HG03571 (cell line): ENCODE measurements at regions not wholly inside any gene's neighbourhood (a gene's known extent, or its start where the extent isn't known, plus 50 kb on each side); places are given as distances from the start of the nearest gene placed in this dataset.

Source experiments
- ATAC-seq: cut with Tn5 transposase; IDR thresholded peaks from one replicate; pipeline ENCODE4 v1.9.1; 2021; ENCODE audit not compliant: unreplicated experiment

DNA sequence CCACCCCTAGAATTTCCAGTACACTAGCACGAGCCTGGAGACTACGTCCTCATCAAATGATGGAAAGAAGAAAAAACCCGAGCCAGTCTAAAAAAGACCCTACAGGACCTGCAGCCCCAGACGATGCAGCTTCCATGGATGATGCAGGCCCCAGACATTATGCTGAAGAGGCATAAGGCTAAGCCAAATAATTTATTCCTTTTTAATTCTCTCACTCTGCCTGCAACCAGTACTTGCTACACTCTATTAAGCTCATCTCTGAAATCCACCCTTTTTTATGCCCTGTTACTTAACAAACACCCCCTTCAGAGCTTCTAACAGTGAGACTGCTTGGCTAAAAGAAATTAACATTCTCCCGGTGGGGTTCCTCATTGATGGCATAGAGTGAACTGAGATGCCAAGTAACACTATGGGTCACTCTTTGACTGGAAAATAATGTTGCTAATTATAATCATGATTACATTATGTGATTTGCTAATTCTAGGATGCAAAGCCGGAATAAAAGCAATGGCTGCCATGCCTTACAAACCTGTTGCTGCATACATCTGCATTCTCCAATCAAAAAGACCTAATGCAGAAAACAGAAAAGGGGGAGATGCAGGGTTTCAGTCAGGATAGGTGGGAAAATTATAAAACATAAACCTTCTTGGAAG, 1462.4 kb downstream of the UQCRFS1 start:
- no peak for ATAC-seq

DNA sequence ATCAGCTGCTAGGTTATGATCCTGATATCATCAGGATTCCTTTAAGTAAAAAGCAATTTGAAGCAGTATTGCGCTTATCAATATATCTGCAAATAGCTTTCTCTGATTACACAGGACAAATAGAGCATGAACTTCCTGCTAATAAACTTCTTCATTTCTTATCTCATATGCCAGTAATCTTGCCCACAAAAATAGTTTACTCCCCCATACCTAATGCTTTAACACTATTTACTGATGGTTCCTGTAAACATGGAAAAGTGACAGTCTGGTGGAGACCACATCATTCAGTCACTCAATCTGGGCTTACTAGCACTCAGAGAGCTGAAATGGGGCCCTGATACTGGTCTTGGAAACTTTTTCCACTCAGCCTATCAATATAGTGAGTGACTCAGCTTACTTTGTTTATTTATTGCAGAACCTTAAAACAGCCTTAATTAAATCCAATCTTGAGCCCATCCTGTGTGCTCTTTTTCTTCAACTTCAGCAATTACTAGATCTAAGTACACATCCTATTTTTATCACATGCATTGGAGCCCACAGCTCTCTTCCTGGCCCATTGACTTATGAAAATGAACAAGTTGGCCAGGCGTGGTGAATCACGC, 1464.3 kb downstream of the UQCRFS1 start:
- no peak for ATAC-seq

DNA sequence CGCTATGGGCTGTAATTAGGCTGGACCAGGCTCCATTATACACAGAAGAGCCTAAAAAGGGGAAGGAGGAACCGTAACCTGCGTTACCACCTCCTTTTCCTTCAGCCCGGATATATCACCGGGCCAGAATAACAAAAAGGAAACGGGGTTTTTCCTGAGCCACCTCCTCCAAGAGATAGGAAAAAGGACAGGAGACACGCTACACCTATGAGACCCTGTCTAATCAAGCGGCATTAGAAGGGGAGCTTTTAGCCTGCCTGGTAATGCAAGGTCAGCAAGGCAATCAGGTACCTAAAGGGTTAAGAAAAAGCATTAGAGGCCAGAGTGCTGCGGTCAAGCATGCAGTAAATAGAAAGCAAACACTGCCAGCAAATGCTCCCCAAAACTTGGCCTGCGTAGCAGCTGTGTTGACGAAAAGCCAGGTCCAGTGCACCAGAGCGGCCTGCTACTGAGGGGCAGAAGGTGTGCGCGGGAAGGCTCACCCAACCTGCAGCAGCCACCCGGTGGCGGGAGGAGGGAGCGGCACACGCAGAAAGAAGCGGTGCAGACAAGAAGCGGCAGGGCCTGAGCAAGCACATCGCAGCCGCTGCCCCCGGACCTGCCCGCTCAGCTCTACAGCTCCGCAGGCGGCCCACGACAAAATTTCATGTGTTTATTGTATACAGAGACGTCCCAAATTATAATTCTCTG, 1466.1 kb downstream of the UQCRFS1 start:
- ATAC-seq: no peak

DNA sequence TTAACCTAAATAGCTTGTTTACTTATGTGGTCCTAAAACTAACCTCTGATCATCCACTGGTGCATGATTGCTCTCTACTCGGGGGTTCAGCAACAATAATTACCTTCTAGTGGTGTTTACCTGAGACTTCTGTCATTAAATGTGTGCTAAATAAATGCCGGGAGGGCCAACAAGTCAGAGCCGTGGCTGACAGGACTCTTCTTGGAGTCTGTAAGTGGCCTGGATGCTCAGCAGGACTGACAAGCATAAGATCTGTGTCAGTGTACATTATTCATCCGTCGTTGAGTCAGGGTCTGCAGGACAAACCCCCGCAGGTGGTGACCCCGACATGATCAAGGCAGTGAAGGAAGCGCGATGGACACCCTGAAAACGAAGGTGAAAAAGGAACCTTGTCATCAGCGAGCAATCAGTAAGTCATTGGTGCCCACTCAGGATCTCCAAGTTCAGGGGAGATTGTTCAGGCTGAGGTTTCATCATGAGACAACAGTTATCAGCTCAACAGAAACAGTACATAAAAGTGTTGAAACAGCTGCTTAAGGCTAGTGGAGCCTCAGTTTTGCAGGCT, 1466.9 kb downstream of the UQCRFS1 start:
- ATAC-seq: no peak

DNA sequence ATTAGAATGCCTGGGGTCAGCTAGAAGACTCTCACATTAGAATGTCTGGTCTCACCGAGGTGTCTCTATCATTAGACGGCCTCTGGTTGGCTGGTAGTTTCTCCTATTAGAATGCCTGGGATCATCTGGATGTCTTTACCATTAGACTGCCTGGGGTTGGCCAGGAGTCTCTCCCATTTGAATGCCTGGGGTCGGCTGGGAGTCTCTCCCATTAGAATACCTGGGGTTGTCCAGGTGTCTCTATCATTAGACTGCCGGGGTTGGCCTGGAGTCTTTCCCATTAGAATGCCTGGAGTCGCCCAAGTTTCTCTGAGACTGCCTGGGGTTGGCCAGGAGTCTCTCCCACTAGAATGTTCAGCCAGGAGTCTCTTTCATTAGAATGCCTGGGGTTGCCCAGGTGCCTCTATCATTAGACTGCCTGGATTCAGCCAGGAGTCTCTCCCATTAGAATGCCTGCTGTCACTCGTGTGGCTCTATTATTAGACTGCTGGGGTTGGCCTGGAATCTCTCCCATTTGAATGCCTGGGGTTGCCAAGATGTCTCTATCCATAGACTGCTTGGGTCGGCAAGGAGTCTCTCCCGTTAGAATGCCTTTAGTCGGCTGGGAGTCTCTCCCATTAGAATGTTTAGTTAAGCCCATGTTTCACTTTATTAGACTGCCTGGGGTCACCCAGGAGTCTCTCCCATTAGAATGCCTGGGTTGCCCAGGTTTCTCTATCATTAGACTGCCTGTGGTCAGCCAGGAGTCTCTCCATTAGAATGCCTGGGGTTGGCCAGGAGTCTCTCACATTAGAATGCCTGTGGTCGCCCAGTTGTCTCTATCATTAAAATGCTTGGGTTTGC, 1467.8 kb downstream of the UQCRFS1 start:
- ATAC-seq: no peak

DNA sequence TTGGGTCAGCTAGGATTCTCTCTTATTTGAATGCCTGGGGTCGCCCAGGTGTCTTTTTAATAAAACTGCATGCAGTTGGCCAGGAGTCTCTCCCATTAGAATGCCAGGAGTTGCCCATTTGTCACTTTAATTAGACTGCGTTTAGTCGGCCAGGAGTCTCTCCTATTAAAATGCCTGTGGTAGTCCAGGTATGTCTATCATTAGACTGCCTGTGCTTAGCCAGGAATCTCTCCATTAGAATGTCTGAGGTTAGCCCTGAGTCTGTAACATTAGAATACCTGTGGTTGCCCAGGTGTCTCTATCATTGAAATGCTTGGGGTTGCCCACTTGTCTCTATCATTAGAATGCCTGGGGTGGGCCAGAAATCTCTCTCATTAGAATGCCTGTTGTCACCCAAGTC, 1470.9 kb downstream of the UQCRFS1 start:
- no peak for ATAC-seq

DNA sequence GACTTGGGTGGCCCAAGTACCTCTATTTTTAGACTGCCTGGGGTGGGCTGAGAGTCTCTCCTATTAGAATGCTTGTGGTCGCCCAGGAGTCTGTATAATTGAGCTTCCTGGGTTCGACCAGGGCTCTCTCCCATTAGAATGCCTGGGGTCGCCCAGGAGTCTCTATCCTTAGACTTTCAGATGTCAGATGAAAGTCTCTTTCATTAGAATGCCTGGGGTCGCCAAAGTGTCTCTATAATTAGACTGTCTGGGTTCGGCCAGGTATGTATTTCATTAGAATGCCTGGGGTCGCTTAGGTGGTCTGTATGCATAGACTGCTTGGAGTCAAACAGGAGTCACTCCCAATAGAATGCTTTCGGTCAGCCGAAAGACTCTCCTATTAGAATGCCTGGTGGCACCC, 1471.7 kb downstream of the UQCRFS1 start:
- no peak for ATAC-seq

DNA sequence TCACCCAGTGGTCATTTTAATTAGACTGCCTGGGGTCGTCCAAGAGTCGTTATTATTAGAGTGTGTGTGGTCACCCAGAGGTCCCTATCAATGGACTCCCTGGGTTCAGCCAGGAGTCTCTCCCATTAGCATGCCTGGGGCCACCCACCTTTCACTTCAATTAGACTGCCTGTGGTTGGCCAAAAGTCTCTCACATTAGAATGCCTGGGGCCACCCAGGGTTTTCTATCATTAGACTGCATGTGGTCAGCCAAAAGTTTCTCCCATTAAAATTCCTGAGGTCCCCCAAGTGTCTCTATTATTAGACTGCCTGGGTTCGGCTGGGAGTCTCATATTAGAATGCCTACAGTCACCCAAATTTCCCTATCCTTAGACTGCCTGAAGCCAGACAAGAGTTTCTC, 1472.6 kb downstream of the UQCRFS1 start:
- ATAC-seq: no peak

DNA sequence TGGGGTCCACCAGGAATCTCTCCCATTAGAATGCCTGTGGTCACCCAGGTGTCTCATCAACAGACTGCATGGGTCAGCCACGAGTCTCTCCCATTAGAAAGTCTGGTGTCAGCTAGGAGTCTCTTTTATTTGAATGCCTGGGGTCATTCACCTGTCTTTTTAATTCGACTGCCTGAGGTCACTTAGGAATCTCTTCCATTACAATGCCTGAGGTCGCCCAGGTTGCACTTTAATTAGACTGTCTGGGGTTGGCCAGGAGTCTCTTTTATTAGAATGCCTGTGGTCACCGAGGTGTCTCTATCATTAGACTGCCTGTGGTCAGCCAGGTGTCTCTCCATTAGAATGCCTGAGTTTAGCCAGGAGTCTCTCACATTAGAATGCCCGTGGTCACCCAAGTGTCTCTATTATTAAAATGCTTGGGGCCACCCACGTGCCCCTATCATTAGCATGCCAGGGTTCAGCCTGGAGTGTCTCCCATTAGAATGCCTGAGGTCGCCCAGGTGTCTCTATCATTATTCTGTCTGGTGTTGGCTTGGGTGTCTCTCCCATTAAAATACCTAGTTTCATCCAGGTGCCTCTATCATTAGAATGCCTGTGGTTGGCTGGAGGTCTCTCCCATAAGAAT, 1474.3 kb downstream of the UQCRFS1 start:
- ATAC-seq: no peak

DNA sequence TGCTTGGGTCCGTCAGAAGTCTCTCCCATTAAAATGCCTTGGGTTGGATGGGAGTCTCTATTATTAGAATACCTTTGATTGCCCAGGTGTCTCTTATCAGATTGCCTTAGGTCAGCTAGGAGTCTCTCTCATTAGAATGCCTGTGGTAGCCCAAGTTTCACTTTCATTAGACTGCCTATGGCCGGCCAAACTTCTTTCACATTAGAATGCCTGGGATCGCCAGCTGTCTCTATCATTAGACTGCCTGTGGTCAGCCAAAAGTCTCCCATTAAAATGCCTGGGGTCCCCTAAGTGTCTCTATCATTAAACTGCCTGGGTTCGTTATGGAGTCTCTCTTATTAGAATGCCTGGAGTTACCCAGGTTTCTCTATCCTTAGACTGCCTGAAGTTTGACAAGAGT, 1476.7 kb downstream of the UQCRFS1 start:
- no peak for ATAC-seq

DNA sequence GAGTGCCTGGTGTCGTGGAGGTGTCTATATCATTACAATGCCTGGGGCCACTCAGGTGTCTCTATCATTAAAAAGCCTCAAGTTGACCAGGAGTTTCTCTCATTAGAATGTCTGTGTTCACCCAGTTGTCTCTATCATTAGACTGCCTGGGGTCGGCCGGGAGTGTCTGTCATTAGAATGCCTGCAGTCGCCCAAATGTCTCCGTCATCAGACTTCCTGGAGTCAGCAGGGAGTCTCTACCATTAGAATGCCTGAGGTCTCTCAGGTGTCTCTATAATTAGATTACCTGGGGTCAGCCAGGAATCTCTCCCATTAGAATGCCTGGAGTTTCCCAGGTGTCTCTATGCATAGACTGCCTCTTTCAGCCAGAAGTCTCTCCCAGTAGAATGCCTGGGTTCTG, 1477.6 kb downstream of the UQCRFS1 start:
- ATAC-seq: no peak

DNA sequence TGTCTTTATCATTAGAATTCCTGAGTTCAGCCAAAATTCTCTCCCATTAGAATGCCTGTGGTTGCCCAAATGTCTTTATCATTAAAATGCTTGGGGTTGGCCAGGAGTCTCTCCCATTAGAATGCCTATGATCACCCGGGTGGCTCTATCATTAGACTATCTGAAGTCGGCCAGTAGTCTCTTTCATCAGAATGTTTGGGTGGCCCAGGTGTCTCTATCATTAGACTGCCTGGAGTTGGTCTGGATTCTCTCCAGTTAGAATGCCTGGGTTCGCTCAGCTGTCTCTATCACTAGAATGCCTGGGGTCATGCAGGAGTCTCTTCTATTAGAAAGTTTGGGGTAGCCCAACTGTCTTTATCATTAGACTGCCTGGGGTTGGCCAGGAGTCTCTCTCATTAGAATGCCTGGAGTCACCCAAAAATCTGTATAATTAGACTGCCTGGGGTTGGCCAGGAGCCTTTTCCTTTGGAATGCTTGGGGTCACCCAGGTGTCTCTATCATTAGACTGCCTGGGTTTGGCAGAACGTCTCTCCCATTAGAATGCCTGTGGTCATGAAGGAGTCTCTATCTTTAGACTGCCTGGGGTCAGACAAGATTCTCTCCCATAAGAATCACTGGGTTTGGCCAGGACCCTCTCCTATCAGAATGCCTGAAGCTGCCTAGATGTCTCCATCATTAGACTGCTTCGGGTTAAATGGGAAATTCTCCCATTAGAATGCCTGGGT, 1478.3 kb downstream of the UQCRFS1 start:
- no peak for ATAC-seq

DNA sequence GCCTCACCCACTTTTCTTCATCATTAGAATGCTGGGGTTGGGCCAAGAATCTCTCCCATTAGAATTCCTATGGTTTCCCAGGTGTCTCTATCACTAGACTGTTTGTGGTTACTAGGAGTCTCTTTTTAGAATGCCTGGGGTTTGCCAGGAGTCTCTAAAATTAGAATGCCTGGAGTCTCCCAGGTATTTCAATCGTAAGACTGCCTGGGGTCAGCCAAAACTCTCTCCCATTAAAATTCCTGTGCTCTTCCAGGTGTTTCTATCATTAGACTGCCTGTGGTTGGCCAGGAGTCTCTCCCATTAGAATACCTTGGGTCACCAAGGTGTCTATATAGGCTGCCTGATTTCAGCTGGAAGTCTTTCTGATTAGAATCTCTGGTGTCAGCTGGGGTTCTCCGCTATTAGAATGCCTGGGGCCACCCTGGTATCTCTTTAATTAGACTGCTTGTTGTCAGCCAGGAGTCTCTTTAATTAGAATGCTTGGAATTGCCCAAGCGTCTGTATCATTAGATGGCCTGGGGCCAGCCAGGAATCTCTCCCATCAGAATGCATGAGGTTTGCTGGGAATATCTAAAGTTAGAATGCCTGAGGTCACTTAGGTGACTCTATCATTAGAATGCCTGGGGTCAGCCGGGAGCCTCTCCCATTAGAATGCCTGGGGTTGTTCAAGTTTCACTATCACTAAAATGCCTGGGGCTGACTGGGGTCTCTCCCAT, 1479.2 kb downstream of the UQCRFS1 start:
- no peak for ATAC-seq

DNA sequence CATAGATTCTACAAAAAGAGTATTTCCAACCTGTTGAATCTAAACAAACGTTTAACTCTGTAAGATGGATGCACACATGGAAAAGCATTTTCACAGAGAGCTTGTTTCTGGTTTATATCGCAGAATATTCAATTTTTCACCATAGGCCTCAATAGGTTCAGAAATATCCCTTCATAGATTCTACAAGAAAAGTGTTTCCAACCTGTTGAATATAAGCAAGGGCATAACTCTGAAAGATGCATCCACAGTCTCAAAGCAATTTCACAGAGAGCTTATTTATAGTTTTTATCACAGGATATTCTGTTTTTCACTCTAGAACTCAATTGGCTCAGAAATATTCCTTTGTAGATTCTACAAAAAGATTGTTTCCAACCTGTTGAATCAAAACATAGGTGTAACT, 1483.6 kb downstream of the UQCRFS1 start:
- no peak for ATAC-seq

DNA sequence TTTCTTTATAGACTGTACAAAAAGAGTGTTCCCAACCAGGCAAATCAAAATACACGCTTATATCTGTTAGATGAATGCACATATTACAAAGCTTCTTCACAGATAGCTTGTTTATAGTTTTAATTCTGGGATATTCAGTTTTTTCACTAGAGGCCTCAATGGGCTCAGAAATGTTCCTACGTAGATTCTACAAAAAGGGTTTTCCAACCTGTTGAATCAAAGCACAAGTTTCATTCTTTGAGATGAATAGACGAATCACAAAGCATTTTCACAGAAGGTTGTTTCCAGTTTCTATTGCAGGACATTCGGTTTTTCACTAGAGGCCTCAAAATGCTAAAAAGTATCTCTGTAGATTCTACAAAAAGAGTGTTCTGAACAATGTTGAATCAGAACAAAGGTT, 1490.3 kb downstream of the UQCRFS1 start:
- no peak for ATAC-seq

DNA sequence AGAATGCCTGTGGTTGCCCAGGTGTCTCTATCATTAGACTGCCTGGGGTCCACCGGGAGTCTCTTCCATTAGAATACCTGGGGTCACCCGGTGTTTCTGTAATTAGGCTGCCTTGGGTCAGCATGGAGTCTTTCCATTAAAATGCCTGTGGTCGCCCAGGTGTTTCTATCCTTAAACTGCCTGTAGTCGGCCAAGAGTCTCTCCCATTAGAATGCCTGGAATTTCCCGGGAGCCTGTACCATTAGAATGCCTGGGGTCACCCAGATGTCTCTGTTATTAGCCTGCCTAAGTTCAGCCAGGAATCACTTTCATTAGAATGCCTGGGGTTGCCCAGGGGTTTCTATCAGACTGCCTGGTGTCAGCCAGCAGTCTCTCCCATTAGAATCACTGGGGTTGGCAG, 1492.8 kb downstream of the UQCRFS1 start:
- no peak for ATAC-seq

DNA sequence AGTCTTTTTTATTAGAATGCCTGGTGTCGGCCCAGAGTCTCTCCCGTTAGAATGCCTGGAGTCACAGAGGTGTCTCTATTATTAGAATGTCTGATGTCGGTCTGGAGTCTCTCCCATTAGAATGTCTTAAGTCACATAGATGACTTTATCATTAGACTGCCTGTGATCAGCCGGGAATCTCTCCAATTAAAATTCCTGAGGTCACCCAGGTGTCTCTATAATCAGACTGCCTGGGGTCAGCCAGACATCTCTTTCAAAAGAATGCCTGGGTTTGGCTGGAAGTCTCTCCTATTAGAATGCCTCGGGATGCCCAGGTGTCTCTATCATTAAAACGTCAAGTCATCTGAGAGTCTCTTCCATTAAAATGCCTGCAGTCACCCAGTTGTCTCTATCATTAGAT, 1493.9 kb downstream of the UQCRFS1 start:
- ATAC-seq: no peak

DNA sequence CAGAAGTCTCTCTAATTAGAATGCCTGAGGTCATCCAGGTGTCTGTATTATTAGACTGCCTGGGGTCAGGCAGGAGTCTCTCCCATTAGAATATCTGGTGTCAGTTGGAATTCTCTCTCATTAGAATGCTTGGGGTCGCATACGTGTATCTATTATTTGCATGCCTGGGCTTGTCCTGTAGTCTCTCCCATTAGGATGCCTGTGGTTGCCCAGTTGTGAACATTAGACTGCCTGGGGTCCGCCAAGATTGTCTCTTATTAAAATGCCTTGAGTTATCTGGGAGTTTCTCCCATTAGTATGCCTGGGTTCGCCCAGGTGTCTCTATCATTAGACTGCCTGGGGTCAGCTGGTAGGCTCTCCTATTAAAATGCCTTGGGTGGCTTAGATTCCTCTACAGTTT, 1494.7 kb downstream of the UQCRFS1 start:
- no peak for ATAC-seq

DNA sequence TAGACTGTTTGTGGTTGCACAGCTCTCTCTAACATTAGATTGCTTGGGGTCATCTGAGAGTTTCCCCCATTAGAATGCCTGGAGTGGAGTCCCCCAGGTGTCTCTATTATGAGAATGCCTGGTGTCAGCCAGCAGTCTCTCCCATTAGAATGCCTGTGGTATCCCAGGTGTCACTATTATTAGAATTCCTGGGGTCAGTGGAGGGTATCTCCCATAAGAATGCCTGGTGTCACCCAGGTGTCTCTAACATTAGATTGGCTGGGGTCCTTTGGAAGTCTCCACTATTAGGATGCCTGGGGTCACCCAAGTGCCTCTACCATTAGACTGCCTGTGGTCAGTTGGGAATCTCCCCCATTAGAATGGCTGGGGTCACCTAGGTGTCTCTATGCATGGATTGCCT, 1495.1 kb downstream of the UQCRFS1 start:
- ATAC-seq: no peak

DNA sequence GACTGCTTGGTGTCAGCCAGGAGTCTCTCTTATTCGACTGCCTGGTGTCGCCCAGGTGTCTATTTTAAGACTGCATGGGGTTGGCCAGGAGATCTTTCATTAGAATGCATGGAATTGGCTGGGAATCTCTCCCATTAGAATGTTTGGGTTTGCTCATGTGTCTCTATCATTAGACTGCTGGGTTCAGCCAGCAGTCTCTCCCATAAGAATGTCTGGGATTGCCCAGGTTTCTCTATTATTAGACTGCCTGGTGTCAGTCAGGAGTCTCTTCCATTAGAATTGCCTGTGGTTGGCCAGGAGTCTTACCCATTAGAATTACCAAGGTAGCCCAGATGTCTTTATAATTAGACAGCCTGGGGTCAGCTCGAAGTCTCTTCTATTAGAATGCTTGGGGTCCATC, 1496.0 kb downstream of the UQCRFS1 start:
- ATAC-seq: no peak
